Epithelial cell of proximal tubule (primary cell): ENCODE measurements at regions not wholly inside any gene's neighbourhood (a gene's known extent, or its start where the extent isn't known, plus 50 kb on each side); places are given as distances from the start of the nearest gene placed in this dataset.
A peak's percentile ranks its signal among the peaks of the same experiment; 100 is the strongest.
"Not testable (repeated sequence)": the region's sequence is repeated elsewhere in the genome, so short reads cannot be mapped to it uniquely, and the experiment has no call there.

Source experiments
- DNase-seq: peaks from one replicate; pipeline ENCODE4 v3.0.0-alpha.2; 2011; ENCODE audit warnings: low read depth
- H3K4me3 ChIP-seq: 2 replicates; pipeline ENCODE4 v1.5.1; 2011; ENCODE audit warnings: low read depth, mild to moderate bottlenecking, low read length
- CTCF ChIP-seq: conservative IDR thresholded peaks from 2 replicates; pipeline ENCODE4 v1.5.1; 2012; ENCODE audit warnings: low read depth, mild to moderate bottlenecking, low read length

GRCh38 chr15:20642054-20642767, 100.6 kb upstream of the GOLGA6L6 start:
- TF ChIP-seq CTCF, result no peak
- H3K4me3 ChIP-seq, result no peak overlapping the region
- DNase-seq, result no peak

GRCh38 chr15:20640427-20640826, 98.8 kb upstream of the GOLGA6L6 start:
- DNase-seq, H3K4me3 ChIP-seq: not testable (repeated sequence)

- DNase-seq, H3K4me3 ChIP-seq: not testable (repeated sequence)
Observed at GRCh38 chr15:20639224-20639623, 97.6 kb upstream of the GOLGA6L6 start.

GRCh38 chr15:20637499-20637898, 95.9 kb upstream of the GOLGA6L6 start:
- DNase-seq, H3K4me3 ChIP-seq: not testable (repeated sequence)

GRCh38 chr15:20629526-20629925, 87.9 kb upstream of the GOLGA6L6 start:
- DNase-seq, H3K4me3 ChIP-seq: not testable (repeated sequence)

- not testable (repeated sequence) for H3K4me3 ChIP-seq, DNase-seq
Observed at GRCh38 chr15:20628538-20628937, 86.9 kb upstream of the GOLGA6L6 start.

- not testable (repeated sequence) for H3K4me3 ChIP-seq, DNase-seq
Observed at GRCh38 chr15:20625469-20625868, 83.9 kb upstream of the GOLGA6L6 start.

DNA sequence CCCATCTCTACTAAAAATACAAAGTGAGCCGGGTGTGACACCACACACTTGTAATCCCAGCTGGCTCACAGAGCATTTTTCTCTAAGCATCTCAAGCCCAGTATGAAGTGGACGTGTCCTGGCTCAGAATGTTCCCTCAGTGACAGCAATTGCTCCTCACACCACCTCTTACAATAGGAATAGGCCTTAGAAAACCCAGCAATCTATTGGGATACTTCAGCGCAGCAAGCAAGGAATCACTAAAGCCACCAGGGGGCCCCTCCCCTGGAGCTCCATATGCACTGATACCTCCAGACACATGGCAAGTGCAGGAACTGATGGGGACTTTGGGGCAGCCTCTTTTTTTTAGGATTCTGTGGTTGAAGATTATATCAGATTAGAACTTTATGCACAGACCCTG, 82.5 kb upstream of the GOLGA6L6 start:
- not testable (repeated sequence) for DNase-seq, H3K4me3 ChIP-seq
- peak; percentile 11 for TF ChIP-seq CTCF

DNA sequence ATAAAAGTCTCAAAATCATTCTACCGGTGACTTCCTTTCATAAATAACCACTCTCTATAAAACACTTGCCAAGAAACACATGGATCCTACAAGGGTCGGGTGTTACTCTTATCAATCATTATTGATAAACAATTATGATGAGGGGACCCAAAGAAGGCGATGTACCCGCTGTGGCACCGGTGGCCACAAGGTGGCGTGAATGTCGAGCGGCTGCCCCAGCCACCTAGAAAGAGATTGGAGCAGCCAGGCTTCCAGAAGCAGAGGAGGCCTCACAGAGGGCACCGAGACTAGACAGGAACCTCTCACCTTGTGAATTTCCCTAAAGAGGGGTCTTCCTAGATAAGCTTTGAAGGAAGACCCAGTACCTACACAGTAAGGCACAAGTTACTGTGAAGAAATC, 80.5 kb upstream of the GOLGA6L6 start:
- not testable (repeated sequence) for H3K4me3 ChIP-seq, DNase-seq

GRCh38 chr15:20614549-20614948, 72.9 kb upstream of the GOLGA6L6 start:
- DNase-seq, result not testable (repeated sequence)

DNA sequence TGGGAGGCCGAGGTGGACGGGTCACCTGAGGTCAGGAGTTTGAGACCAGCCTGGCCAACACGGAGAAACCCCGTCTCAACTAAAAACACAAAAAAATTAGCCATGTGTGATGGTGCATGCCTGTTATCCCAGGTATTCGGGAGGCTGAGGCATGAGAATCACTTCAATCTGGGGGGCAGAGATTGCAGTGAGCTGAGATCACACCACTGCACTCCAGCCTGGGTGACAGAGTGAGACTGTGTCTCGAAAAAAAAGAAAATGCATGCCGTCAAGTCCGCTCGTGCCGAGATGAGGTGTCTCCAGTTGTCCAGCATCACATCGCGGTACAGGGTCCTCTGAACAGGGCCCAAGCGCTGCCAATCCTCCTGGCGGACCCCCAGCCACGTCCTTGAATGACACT, 71.2 kb upstream of the GOLGA6L6 start:
- DNase-seq, result not testable (repeated sequence)

More at GRCh38 chr15:20614549-20614948, 72.9 kb upstream of the GOLGA6L6 start:
- H3K4me3 ChIP-seq, result not testable (repeated sequence)

GRCh38 chr15:20612356-20612755, 70.8 kb upstream of the GOLGA6L6 start:
- not testable (repeated sequence) for DNase-seq, H3K4me3 ChIP-seq

More for the DNA sequence above, 71.2 kb upstream of the GOLGA6L6 start:
- not testable (repeated sequence) for H3K4me3 ChIP-seq

GRCh38 chr15:20611667-20612290, 70.2 kb upstream of the GOLGA6L6 start:
- DNase-seq, H3K4me3 ChIP-seq: not testable (repeated sequence)

DNA sequence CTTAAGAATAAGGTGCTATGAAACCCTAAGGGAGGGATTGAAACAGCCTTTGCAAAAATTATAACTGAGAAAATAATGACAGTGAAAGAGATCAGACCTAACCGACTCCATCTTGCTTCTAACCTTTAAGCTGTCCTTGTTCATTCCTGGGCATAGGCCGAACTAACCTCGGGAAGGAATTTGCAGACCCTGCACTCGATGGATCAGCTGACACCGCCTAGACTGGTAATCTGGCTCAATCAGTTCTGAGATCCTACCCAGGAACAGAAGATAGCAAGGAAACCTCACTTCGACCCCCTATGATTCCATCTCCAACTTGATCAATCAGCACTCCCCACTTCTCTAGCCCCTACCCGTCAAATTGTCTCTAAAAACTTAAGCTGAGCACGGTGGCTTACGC, 66.6 kb upstream of the GOLGA6L6 start:
- DNase-seq, H3K4me3 ChIP-seq: not testable (repeated sequence)

GRCh38 chr15:20597245-20597644, 55.6 kb upstream of the GOLGA6L6 start:
- H3K4me3 ChIP-seq, DNase-seq: not testable (repeated sequence)

DNA sequence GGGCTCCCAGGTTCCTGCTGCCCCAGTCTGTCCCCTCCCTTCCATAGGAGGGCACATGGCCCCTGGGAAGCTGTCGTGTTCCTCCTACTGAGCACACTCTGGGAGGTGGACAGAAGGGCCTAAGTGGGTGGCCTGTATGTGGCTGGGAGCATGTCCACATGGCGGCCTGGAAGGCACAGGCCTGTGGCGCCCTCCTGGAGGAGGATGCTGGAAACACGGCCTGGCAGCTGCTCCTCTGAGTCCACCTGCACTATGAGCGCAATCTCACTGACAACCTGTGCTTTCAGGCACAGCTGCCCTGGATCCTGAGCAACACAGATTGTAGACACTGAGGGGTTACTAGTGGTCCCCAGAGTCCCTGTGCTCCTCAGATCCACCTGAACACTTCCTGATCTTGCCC, 52.6 kb upstream of the GOLGA6L6 start:
- not testable (repeated sequence) for DNase-seq, H3K4me3 ChIP-seq

GRCh38 chr15:20591936-20592335, 50.3 kb upstream of the GOLGA6L6 start:
- not testable (repeated sequence) for DNase-seq, H3K4me3 ChIP-seq
